ENCODE measurements at regions not wholly inside any gene's neighbourhood (a gene's known extent, or its start where the extent isn't known, plus 50 kb on each side); places are given as distances from the start of the nearest gene placed in this dataset.

DNA sequence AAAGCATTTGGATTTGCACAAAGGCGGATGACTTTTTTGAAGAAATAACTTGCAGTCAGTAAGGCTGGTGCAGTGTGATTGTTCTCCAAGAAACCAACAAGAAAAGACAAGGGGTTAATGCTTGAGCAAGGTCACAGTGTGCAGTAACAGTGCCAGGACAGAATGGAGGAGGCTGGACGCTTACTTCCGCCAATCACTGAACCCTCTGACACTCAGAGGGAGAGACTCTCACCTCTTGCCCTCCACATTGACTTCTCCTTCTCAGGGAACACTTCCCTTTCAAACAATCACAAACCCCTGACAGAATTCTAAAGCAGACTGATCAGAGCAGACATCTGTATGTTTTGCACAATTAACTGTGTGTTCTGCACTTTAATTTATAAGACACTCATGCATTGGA is 228.4 kb downstream of the BLID start:
- TF ChIP-seq, protein P1, sequence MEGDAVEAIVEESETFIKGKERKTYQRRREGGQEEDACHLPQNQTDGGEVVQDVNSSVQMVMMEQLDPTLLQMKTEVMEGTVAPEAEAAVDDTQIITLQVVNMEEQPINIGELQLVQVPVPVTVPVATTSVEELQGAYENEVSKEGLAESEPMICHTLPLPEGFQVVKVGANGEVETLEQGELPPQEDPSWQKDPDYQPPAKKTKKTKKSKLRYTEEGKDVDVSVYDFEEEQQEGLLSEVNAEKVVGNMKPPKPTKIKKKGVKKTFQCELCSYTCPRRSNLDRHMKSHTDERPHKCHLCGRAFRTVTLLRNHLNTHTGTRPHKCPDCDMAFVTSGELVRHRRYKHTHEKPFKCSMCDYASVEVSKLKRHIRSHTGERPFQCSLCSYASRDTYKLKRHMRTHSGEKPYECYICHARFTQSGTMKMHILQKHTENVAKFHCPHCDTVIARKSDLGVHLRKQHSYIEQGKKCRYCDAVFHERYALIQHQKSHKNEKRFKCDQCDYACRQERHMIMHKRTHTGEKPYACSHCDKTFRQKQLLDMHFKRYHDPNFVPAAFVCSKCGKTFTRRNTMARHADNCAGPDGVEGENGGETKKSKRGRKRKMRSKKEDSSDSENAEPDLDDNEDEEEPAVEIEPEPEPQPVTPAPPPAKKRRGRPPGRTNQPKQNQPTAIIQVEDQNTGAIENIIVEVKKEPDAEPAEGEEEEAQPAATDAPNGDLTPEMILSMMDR (IDR thresholded peaks at IDR 0.05), result no peak
- no peak for TF ChIP-seq POLR2A (IDR thresholded peaks at IDR 0.05)

Measured in adrenal gland (tissue), 5 donors.